LHCN-M2 (cell line): ENCODE measurements at regions not wholly inside any gene's neighbourhood (a gene's known extent, or its start where the extent isn't known, plus 50 kb on each side); places are given as distances from the start of the nearest gene placed in this dataset.
A peak's percentile ranks its signal among the peaks of the same experiment; 100 is the strongest.
"Not testable (repeated sequence)": the region's sequence is repeated elsewhere in the genome, so short reads cannot be mapped to it uniquely, and the experiment has no call there.

Source experiments
- DNase-seq: peaks from one replicate; pipeline ENCODE4 v3.0.0-alpha.2; 2012; ENCODE audit warnings: low read depth

- DNase-seq: not testable (repeated sequence)
These were observed 185.9 kb upstream of the ZNF644 start for GRCh38 chr1:91207691-91208090.

GRCh38 chr1:91204150-91204549, 182.3 kb upstream of the ZNF644 start:
- DNase-seq: not testable (repeated sequence)

- DNase-seq: no peak
These were observed 179.9 kb upstream of the ZNF644 start for GRCh38 chr1:91201694-91202093.

GRCh38 chr1:91201176-91201575, 179.3 kb upstream of the ZNF644 start:
- no peak for DNase-seq

GRCh38 chr1:91200675-91201074, 178.8 kb upstream of the ZNF644 start:
- no peak for DNase-seq

DNA sequence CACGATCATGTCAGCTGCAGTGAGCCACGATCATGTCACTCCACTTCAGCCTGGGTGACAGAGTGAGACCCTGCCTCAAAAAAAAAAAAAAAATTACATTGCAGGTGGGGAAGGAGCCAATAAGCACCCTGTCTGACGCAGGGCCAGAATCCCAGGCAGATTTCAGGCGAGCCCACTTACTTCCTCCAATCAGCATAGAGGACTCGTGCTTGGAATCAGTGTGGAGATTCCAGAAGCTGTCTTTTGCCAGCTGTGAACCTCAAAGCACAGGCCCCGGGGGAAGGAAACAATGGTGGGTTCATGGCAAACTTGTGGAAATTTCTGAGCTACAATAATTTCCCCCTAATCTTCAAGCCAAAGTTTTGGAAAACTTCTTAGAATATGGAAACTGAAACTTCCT, 178.2 kb upstream of the ZNF644 start:
- DNase-seq: no peak

- DNase-seq: no peak
These were observed 169.2 kb upstream of the ZNF644 start for GRCh38 chr1:91190996-91191395.

DNA sequence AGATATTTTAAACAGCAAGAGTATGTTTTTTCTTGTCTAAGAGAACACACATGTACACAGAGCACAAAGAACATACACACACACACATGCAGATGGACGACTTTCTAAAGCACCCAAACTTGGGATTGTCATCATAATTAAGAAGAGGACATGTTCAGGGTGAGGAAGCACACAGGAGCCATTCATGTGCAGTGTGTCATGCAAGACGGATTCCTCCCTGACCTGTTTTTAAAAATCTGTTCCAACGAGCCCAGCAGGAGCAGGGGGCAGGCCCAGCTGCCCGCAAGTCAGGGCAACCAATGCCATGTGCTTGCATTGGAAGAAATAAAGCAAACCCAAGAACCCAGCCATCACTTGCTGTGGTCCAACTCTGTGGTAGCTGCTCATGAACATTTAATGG, 167.3 kb upstream of the ZNF644 start:
- no peak for DNase-seq

DNA sequence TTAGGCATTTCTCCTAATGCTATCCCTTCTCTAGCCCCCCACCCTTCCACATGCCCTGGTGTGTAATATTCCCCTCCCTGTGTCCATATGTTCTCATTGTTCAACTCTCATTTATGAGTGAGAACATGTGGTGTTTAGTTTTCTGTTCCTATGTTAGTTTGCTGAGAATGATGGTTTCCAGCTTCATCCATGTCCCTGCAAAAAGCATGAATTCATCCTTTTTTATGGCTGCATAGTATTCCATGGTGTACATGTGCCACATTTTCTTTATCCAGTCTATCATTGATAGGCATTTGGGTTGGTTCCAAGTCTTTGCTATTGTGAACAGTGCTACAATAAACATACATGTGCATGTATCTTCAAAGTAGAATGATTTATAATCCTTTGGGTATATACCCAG, 161.0 kb upstream of the ZNF644 start:
- DNase-seq: not testable (repeated sequence)

GRCh38 chr1:91176250-91176649, 154.4 kb upstream of the ZNF644 start:
- DNase-seq: no peak

DNA sequence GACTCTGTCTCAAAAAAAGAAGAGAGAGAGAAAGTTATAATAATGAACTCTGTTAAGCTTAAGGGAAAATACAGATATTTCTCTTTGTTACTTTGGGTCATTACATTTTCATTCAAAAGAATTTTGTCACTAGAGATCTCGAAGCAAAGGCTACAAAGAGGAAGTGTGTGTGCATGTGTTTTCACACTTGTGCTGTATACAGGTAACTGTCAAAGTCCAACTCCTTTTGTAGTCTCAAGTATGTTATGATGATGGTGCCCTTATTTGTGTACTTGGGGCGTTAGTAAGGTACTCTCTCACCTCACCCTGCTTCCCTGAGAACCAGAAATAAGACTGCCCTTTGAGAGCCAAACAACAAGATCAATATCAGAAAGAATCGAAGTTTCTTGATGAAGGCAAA, 152.9 kb upstream of the ZNF644 start:
- DNase-seq: no peak

- no peak for DNase-seq
These were observed 151.6 kb upstream of the ZNF644 start for GRCh38 chr1:91173346-91173890.

DNA sequence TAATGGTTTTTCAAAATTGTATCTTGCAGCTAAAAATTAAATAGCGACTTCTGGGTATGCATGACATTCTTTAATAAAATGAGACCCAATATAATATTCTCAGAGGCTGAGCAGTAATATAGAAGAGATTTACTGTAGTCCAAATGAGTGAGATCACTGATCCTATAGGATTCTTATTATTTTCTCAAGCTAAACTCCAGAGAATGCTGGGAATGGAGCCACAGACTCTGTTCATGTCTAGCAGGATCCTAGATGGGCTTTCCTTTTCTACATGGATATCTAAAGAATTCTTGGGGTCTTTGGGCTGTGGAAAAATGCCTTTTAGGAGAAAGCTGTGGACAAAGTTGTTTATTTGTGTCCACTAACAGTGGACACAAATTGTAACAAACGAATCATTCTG, 150.7 kb upstream of the ZNF644 start:
- no peak for DNase-seq

DNA sequence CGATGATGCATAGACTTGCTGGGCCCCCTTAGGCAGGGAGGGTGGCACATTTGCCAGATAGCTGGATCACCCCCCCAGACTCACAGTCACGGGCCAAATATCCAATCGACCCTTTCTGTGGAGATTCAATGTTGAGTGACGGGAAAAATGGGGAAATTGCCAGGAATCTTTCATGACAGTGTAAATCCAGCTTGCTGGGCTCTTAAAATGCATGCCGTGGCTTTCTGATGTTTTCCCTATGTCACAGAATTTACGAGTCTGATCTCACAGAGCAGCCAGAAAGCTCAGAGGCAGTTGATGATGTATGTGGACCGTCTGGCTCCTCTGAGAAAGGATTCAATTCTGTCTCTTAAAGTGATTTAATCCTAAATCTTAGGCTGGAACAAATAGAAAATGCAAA, 150.1 kb upstream of the ZNF644 start:
- DNase-seq: no peak

GRCh38 chr1:91170571-91170970, 148.7 kb upstream of the ZNF644 start:
- no peak for DNase-seq

- peak; percentile 54 for DNase-seq
These were observed 144.4 kb upstream of the ZNF644 start for GRCh38 chr1:91166106-91166712.

- peak; percentile 38 for DNase-seq
These were observed 143.3 kb upstream of the ZNF644 start for GRCh38 chr1:91165033-91165654.

DNA sequence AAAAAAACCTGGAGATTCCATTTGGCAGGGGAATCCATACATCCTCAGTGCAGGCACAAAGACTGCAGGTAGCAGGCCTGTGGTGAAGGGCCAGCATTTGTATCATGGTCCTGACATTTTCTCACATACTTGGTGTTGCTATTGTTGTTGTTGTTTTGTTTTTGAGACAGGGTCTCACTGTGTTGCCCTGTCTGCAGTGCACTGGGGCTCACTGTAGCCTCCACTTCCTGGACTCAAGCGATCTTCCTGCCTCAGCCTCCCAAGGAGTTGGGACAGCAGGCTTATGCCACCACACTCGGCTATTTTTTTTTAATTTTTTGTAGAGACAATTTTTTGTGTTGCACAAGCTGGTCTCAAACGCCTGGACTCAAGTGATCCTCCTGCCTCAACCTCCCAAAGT, 140.8 kb upstream of the ZNF644 start:
- no peak for DNase-seq

DNA sequence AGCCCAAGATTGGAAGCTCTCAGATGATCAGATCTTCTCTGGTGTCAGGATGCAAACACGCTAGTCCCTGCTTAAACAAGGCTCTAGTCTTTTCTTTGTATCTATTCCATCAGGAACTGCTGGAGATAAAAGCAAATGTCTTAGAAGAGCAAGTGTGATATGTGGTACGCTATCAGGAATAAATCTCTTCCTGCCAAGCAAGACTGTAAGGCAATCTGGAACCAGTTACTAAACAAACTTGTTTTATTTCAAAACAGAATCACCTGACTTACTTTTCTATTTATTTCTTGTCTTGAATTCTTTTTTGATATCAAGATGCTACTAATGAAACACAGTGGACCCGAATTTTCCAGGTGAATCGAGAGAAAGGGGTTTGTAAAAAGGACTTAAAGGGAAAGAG, 139.9 kb upstream of the ZNF644 start:
- no peak for DNase-seq

DNA sequence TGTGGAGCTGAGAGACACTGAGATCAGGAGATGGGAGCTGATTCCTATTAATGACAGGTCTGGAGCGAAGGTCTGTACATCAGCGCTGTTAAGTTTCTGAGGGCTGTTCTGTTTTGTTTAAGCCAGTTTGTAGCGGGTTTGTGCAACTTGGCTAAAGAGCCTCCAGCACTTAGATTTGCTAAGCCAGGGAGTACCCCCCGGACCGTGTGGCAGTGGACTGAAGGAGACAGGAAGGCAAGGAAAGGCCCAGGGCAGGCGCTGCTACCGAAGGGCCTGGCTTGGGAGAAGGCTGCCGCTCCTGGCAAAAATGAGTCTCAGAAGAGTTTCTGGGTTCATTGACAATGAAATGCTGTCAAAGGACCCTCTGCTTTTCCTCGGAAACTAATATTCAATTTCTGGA, 139.3 kb upstream of the ZNF644 start:
- no peak for DNase-seq

DNA sequence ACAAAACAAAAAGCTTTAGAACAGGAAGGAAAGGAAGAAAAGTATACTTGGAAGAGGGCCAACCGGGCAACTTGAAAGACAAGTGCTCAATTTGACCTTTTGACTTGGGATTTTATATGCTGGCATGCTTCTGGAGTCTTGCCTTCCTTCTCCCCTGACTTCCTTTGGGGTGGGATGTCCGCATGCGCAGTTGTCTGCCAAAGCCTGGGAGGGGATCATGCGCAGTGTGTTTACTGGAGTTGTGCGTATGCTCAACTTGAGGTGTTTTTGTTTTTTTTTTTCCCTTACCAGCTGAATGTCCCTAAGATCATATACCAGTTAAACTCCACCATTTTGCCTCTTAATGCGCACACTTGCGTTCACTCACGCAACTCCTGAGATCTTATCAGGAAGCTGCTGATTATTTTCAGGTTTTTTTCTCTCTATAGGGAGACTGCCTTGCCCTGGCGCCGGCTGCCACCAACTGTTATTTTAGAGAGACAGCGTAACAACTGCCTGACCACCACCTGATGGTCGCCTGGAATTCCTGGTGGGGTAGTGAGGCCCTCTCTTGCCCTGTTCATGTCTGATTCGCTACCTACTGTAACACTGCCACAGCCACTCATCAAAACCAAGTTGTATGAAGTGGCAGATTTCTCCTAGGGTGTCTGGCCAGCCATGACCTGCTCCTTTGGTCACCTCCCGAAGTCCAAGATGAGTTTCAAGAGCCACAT, 138.7 kb upstream of the ZNF644 start:
- DNase-seq: no peak

- no peak for DNase-seq
These were observed 131.5 kb upstream of the ZNF644 start for GRCh38 chr1:91153341-91153740.

GRCh38 chr1:91152331-91152730, 130.5 kb upstream of the ZNF644 start:
- no peak for DNase-seq
